ENCODE measurements at regions not wholly inside any gene's neighbourhood (a gene's known extent, or its start where the extent isn't known, plus 50 kb on each side); places are given as distances from the start of the nearest gene placed in this dataset.

GRCh38 chr1:117260761-117261423 lies 50.2 kb upstream of the VTCN1 start:
- DNase-seq (ENCODE audit: extremely low read depth, insufficient read length) = no peak
- Histone ChIP-seq H3K36me3 (ENCODE audit: control insufficient read depth, insufficient read depth, low read length) (no peaks in the 10 kb centered on the region), H3K4me3 (replicated peaks; ENCODE audit: low read depth, low read length) (no peak overlapping the region), H3K27me3 (replicated peaks; ENCODE audit: control insufficient read depth, insufficient read depth, low read length) (no peaks in the 10 kb centered on the region)
- TF ChIP-seq CTCF (IDR thresholded peaks at IDR 0.05; ENCODE audit: insufficient read depth, low read length, poor library complexity, severe bottlenecking) = no peak
